Loucy (cell line): ENCODE measurements at regions not wholly inside any gene's neighbourhood (a gene's known extent, or its start where the extent isn't known, plus 50 kb on each side); places are given as distances from the start of the nearest gene placed in this dataset.

ENCODE experiments used
- H2AFZ ChIP-seq: fragments of 200-600 bp; sonication (generic); 2 replicates; pipeline ENCODE4 v1.6.0; 2016; ENCODE audit warnings: antibody characterized with exemption, mild to moderate bottlenecking, low read length, moderate library complexity
- H3F3A ChIP-seq: fragments of 200-600 bp; 2 replicates; pipeline ENCODE4 v1.6.0; 2016; ENCODE audit warnings: antibody characterized with exemption, low read depth, mild to moderate bottlenecking
- H3K27me3 ChIP-seq: fragments of 200-600 bp; sonication (generic); 2 replicates; pipeline ENCODE4 v1.6.1; 2014; ENCODE audit warnings: low read length, mild to moderate bottlenecking; ENCODE audit not compliant: insufficient read depth, poor library complexity, severe bottlenecking
- H3K36me3 ChIP-seq: fragments of 200-600 bp; sonication (generic); 2 replicates; pipeline ENCODE4 v1.6.1; 2016; ENCODE audit warnings: low read length; ENCODE audit not compliant: insufficient read depth
- H3K4me1 ChIP-seq: fragments of 200-600 bp; sonication (generic); 2 replicates; pipeline ENCODE4 v1.5.1; 2014; ENCODE audit warnings: low read length, mild to moderate bottlenecking; ENCODE audit not compliant: insufficient read depth, poor library complexity, severe bottlenecking
- H3K4me2 ChIP-seq: fragments of 200-600 bp; sonication (generic); 2 replicates; pipeline ENCODE4 v1.6.0; 2014; ENCODE audit warnings: antibody characterized with exemption, low read length, low read depth, mild to moderate bottlenecking; ENCODE audit not compliant: poor library complexity, severe bottlenecking
- H3K4me3 ChIP-seq: fragments of 200-600 bp; sonication (generic); 2 replicates; pipeline ENCODE4 v1.5.1; 2014; ENCODE audit warnings: low read length, mild to moderate bottlenecking, mixed read lengths; ENCODE audit not compliant: poor library complexity, severe bottlenecking
- H3K79me2 ChIP-seq: fragments of 200-600 bp; sonication (generic); 2 replicates; pipeline ENCODE4 v1.6.1; 2014; ENCODE audit warnings: low read length; ENCODE audit not compliant: insufficient read depth
- H3K9ac ChIP-seq: fragments of 200-600 bp; sonication (generic); 2 replicates; pipeline ENCODE4 v1.6.0; 2014; ENCODE audit warnings: mild to moderate bottlenecking, low read depth, low read length, moderate library complexity; ENCODE audit not compliant: poor library complexity, severe bottlenecking
- H3K9me2 ChIP-seq: fragments of 200-600 bp; sonication (generic); replicated peaks from 2 replicates; pipeline ENCODE4 v1.6.1; 2016; ENCODE audit warnings: low read depth, low read length, mixed read lengths
- H3K9me3 ChIP-seq: fragments of 200-600 bp; sonication (generic); 2 replicates; pipeline ENCODE4 v1.6.1; 2014; ENCODE audit warnings: mild to moderate bottlenecking, antibody characterized with exemption, low read length, low read depth; ENCODE audit not compliant: insufficient read depth
- H4K20me1 ChIP-seq: fragments of 200-600 bp; sonication (generic); 2 replicates; pipeline ENCODE4 v1.6.0; 2014; ENCODE audit warnings: antibody characterized with exemption, low read length, mild to moderate bottlenecking; ENCODE audit not compliant: insufficient read depth, poor library complexity, severe bottlenecking
- EZH2phosphoT487 ChIP-seq: fragments of 200-600 bp; IDR thresholded peaks from 2 replicates; pipeline ENCODE4 v1.6.1; 2018; ENCODE audit warnings: antibody characterized with exemption, mild to moderate bottlenecking, moderate library complexity, borderline replicate concordance
- TF ChIP-seq, protein P1 (sequence below): fragments of 200-600 bp; sonication (generic); conservative IDR thresholded peaks from 2 replicates; pipeline ENCODE4 v1.5.1; 2014; ENCODE audit warnings: mild to moderate bottlenecking, antibody characterized with exemption, low read length

DNA sequence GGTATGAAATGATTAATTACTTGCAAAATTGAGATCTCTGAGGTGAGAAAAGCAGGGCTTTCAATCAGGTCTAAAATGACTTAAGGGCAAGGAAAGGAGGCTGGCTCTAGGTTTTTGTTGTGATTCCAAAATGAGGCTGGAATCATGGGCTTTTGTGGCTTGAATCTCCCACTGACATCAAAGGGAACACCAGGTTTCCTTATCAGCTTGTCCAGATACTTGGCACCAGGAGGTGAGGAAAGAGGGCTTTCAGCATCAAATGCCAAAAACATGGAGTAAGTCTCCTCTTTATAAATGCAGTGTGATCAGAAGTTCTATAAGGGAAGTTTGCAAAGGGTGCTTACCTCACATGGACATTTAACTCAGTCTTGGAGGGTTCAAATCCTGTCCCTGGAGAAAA is 402.3 kb downstream of the NDFIP2 start:
- Histone ChIP-seq H3K9me2 (no peaks in the 10 kb centered on the region), H4K20me1 (no peaks in the 10 kb centered on the region), H3K79me2 (no peaks in the 10 kb centered on the region), H3F3A (no peaks in the 10 kb centered on the region), H3K4me2 (no peak overlapping the region), H2AFZ (no peak overlapping the region), H3K27me3 (no peaks in the 10 kb centered on the region), H3K4me3 (no peak overlapping the region), H3K4me1 (no peaks in the 10 kb centered on the region), H3K9ac (no peak overlapping the region), H3K36me3 (no peaks in the 10 kb centered on the region), H3K9me3 (no peaks in the 10 kb centered on the region)
- TF ChIP-seq EZH2phosphoT487: no peak
- TF ChIP-seq, protein P1, sequence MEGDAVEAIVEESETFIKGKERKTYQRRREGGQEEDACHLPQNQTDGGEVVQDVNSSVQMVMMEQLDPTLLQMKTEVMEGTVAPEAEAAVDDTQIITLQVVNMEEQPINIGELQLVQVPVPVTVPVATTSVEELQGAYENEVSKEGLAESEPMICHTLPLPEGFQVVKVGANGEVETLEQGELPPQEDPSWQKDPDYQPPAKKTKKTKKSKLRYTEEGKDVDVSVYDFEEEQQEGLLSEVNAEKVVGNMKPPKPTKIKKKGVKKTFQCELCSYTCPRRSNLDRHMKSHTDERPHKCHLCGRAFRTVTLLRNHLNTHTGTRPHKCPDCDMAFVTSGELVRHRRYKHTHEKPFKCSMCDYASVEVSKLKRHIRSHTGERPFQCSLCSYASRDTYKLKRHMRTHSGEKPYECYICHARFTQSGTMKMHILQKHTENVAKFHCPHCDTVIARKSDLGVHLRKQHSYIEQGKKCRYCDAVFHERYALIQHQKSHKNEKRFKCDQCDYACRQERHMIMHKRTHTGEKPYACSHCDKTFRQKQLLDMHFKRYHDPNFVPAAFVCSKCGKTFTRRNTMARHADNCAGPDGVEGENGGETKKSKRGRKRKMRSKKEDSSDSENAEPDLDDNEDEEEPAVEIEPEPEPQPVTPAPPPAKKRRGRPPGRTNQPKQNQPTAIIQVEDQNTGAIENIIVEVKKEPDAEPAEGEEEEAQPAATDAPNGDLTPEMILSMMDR: no peak

DNA sequence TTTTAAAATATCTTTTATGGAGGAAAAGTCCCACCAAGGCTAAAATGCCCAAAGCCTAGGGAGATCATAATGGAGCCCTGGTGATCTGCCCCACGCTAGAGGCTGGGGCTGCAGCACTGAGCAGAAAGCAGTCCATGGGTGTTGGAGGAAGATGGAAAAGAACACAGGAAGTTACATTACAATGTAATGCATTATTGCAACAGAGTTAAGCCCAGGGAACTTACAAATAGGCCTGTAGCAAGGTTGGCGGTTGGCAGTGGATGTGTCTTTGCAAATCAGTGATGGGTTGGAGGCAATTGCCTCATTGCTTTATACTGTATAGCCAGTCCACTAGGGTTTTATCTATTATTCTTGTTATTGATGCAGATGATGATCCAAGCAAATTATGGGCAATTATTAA is 399.9 kb downstream of the NDFIP2 start:
- no peak overlapping the region for H3K4me2 ChIP-seq
- no peaks in the 10 kb centered on the region for H4K20me1 ChIP-seq
- TF ChIP-seq, protein P1: no peak
- no peak for TF ChIP-seq EZH2phosphoT487
- H3K27me3 ChIP-seq: no peaks in the 10 kb centered on the region
- no peaks in the 10 kb centered on the region for H3K79me2 ChIP-seq
- H3K4me1 ChIP-seq: no peaks in the 10 kb centered on the region
- H3F3A ChIP-seq: no peaks in the 10 kb centered on the region
- H3K4me3 ChIP-seq: no peak overlapping the region
- H2AFZ ChIP-seq: no peak overlapping the region
- no peaks in the 10 kb centered on the region for H3K36me3 ChIP-seq
- H3K9me2 ChIP-seq: no peaks in the 10 kb centered on the region
- H3K9me3 ChIP-seq: peaks cover 2% of the 10 kb centered on the region; the same call in 1 of the 2 replicates
- H3K9ac ChIP-seq: no peak overlapping the region

DNA sequence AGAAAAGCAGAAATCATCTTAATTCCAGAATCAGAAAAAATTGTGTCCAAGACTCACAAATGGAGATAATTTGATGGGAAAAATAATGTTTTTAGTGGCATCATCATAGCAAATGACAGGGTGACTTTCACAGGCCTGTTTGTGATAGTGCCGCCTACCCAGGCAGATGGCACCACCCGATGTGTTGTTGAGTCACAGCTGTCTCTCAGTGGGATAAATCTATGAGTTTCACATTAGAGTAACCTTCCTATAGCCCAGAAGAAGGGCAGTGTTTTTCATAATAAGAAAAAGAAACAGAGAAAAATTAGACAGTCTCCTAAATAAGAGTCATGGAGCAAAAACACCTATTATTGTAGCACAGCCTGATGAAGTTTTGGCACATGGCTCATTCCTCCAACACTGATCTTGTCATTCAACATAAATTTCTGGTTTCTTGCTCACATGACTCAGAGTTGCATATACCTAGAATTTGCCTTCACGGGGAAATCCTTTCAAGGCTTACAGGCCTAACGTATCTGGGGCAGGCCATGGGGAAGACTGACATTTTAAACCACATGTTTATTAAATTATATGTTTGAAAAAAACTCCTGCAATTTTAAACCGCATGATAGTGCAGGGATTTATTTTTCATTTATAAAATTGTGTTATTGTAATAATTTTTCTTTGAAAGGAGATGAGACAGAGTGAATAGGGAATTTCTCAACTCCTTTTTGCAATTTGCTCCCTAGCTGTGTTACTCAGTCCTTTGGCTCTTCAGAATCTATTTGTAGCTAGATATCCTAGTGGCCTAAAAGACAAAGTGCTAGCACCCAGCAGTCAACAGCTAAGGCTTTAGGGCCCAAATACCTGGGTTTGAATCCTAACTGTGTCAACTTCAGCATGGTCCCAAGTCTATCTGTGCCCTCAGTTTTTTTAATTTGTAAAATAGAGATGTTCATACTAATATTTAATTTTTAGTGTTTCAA is 393.7 kb downstream of the NDFIP2 start:
- peaks cover 2% of the 10 kb centered on the region; the same call in 1 of the 2 replicates for H3K9me3 ChIP-seq
- H3K4me3 ChIP-seq: no peak overlapping the region
- no peaks in the 10 kb centered on the region for H4K20me1 ChIP-seq
- H3K9ac ChIP-seq: no peak overlapping the region
- TF ChIP-seq, protein P1: 0 out of 2 replicates have a peak, but pooled peaks have one; percentile 25
- no peak for TF ChIP-seq EZH2phosphoT487
- H2AFZ ChIP-seq: no peak overlapping the region
- peaks cover 10% of the 10 kb centered on the region for H3K4me1 ChIP-seq
- no peaks in the 10 kb centered on the region for H3F3A ChIP-seq
- no peaks in the 10 kb centered on the region for H3K36me3 ChIP-seq
- H3K9me2 ChIP-seq: no peaks in the 10 kb centered on the region
- H3K27me3 ChIP-seq: no peaks in the 10 kb centered on the region
- no peak overlapping the region for H3K4me2 ChIP-seq
- H3K79me2 ChIP-seq: no peaks in the 10 kb centered on the region
